ENCODE measurements at regions not wholly inside any gene's neighbourhood (a gene's known extent, or its start where the extent isn't known, plus 50 kb on each side); places are given as distances from the start of the nearest gene placed in this dataset.

DNA sequence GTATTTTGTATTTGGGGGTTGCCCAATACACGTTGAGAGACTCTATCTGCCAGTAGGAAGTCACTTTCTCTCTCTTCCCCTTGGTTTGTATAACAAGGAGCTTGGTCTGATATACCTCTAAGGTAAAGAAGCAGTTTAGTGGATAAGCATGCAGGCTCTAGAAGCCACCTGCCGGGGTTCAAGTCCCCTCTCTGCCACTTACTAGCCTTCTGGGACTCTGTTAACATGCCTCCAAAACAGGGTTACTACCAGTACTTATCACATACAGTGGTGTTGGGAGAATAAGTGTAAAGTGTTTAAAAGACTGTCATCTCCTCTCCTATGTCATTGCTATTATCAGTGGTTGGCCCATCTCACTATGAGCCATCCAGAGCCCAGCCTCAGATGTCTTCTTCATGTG is 156.1 kb upstream of the HS3ST3A1 start:
- H3K36me3 ChIP-seq, result no peaks in the 10 kb centered on the region
- H3K27ac ChIP-seq, result no peak overlapping the region
- TF ChIP-seq, protein P1, sequence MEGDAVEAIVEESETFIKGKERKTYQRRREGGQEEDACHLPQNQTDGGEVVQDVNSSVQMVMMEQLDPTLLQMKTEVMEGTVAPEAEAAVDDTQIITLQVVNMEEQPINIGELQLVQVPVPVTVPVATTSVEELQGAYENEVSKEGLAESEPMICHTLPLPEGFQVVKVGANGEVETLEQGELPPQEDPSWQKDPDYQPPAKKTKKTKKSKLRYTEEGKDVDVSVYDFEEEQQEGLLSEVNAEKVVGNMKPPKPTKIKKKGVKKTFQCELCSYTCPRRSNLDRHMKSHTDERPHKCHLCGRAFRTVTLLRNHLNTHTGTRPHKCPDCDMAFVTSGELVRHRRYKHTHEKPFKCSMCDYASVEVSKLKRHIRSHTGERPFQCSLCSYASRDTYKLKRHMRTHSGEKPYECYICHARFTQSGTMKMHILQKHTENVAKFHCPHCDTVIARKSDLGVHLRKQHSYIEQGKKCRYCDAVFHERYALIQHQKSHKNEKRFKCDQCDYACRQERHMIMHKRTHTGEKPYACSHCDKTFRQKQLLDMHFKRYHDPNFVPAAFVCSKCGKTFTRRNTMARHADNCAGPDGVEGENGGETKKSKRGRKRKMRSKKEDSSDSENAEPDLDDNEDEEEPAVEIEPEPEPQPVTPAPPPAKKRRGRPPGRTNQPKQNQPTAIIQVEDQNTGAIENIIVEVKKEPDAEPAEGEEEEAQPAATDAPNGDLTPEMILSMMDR (IDR thresholded peaks at IDR 0.05), result no peak
- H3K27me3 ChIP-seq, result no peaks in the 10 kb centered on the region
- no peaks in the 10 kb centered on the region for H3K9me3 ChIP-seq
- no peak overlapping the region for H3K4me3 ChIP-seq
- no peaks in the 10 kb centered on the region for H3K4me1 ChIP-seq
- DNase-seq (ENCODE audit: low spot score), result no peak

DNA sequence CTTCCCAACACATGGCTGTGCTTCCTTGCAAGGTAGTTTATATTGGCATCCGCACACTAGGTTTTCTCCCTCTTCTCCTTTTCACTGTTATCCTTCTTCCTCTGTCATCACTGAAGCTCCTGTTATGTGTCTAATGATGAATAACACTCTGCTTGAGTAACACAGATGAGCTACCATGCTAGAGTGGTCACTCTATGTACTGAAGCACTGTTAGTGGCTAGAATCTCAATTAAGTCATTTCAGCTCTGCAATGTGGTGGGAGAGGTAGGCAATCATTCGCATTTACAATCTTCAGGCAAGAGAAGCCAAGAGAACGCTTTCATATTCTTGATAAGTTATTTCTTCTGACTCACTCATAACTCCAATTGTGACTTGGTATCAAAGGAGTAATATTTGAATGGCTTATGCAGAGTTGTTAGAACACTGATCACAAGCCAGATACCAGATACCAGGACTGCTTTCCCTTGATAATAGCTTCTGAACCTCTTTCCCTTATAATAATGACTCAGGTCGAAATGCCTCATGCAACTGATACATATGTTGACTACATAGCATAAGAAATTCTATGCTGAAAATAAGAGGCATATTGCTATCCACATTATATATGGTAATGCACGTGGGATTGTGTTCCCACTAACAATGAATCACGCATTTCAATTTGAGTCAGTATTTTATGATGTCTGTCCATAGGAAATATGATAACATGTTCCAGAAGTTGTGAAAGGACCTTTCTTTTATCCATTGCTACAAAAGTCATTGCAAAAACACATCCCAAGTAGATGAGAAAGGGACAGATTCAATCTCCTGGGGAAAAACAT is 158.0 kb upstream of the HS3ST3A1 start:
- Histone ChIP-seq H3K36me3 (no peaks in the 10 kb centered on the region), H3K27ac (no peak overlapping the region), H3K4me3 (no peak overlapping the region), H3K4me1 (no peaks in the 10 kb centered on the region), H3K9me3 (no peaks in the 10 kb centered on the region), H3K27me3 (no peaks in the 10 kb centered on the region)
- TF ChIP-seq, protein P1 (IDR thresholded peaks at IDR 0.05), result no peak
- no peak for DNase-seq (ENCODE audit: low spot score)

DNA sequence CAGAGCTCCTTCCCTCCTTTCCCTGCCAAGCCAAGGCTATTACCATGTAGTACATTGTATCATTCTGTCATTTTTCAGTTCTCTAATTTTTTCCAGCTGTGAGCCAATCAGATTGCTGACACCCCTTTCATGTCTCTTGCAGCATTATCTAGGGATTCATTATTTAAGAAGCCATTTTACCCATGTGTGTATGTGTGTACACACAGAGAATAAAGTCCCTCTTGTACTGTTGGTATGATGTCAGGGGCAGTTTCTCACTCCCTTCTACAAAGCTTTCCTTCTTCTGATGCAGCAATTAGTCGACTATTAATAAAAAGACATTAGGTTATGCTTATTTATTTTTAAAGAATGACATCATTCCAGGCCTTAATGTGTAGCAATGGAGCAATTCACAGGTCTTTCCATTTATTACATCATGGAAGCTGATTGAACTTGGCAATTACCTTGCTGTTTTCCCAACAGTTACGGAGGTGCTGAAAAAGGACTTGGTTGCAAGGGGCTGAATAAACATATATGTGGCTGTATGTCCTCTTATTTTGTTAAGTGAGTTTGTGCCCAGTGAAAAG is 159.4 kb upstream of the HS3ST3A1 start:
- no peaks in the 10 kb centered on the region for H3K9me3 ChIP-seq
- H3K4me1 ChIP-seq, result peaks cover 0 to 2% of the 10 kb centered on the region in 2 donors
- H3K27me3 ChIP-seq, result no peaks in the 10 kb centered on the region
- no peak overlapping the region for H3K27ac ChIP-seq
- no peaks in the 10 kb centered on the region for H3K36me3 ChIP-seq
- DNase-seq (ENCODE audit: low spot score), result no peak
- H3K4me3 ChIP-seq, result no peak overlapping the region
- TF ChIP-seq, protein P1 (IDR thresholded peaks at IDR 0.05), result no peak

DNA sequence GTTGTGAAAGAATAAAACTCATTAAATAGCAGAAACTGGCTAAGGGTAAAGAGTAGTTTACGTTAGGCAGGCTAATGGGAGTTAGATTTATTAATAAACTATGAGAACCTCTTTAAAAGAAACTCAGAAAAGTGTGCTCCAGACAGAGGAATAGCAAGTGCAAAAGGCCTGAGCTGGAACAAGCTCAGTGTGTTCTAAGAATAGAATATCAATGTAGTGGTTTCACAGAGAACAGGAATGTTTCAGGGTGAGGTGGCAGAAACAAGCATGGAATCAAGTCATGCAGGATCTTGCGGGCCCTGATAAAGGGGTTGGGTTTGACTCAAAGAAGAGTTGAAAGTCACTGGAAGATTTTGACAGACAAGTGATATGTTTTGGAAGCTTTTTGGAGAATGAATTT is 164.0 kb upstream of the HS3ST3A1 start:
- Histone ChIP-seq H3K27ac (peak overlapping the region; percentile 21 to 84), H3K4me1 (peaks cover 0 to 9% of the 10 kb centered on the region in 2 donors), H3K36me3 (no peaks in the 10 kb centered on the region), H3K4me3 (no peak overlapping the region), H3K9me3 (peaks cover 6 to 11% of the 10 kb centered on the region in 2 donors), H3K27me3 (no peaks in the 10 kb centered on the region)
- TF ChIP-seq, protein P1 (IDR thresholded peaks at IDR 0.05), result no peak
- DNase-seq (ENCODE audit: low spot score), result no peak

DNA sequence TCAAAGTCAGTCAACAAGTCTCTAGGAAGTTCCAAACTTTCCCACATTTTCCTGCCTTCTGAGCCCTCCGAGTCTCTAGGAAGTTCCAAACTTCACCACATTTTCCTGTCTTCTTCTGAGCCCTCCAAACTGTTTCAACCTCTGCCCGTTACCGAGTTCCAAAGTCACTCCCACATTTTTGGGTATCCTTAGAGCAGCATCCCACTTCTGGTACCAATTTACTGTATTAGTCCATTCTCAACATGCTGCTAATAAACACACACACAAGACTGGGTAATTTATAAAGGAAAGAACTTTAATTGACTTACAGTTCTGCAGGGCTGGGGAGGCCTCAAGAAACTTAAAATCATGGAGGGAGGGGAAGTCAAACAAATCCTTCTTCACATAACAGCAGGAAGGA is 169.0 kb upstream of the HS3ST3A1 start:
- Histone ChIP-seq H3K36me3 (no peaks in the 10 kb centered on the region), H3K4me3 (no peak overlapping the region), H3K27me3 (no peaks in the 10 kb centered on the region), H3K4me1 (peaks cover 0 to 9% of the 10 kb centered on the region in 2 donors), H3K27ac (no peak overlapping the region), H3K9me3 (peaks cover 6 to 13% of the 10 kb centered on the region in 2 donors)
- DNase-seq (ENCODE audit: low spot score), result no peak
- TF ChIP-seq, protein P1 (IDR thresholded peaks at IDR 0.05), result no peak

Measured in right atrium auricular region (tissue), 2 donors.